ENCODE measurements at regions not wholly inside any gene's neighbourhood (a gene's known extent, or its start where the extent isn't known, plus 50 kb on each side); places are given as distances from the start of the nearest gene placed in this dataset.

DNA sequence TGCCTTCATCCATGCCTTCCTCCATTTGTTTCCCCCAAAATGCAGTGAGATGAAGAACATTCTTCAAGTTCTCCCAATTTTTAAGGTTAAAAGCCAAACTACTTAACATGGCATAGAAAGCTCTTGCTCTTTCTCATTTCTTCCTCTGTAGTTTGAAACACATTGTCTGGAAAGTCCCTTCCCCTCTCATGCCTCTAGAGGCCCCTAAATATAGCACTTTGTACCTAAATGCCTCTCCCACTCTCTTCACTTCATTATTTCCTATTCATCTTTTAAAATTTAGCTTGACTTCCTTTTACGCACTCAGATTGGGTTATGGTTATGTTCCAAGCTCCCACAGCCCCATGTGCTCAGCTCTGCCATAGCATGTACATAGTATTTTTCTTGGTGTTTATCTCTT is 389.3 kb downstream of the HDGFL1 start:
- CTCF ChIA-PET = interaction anchor here (0.7 kb wide), 1 partner anchor 817 kb away, joined by 3 read pairs; no protein-coding TSS in a partner anchor
- TF ChIP-seq, protein P1, sequence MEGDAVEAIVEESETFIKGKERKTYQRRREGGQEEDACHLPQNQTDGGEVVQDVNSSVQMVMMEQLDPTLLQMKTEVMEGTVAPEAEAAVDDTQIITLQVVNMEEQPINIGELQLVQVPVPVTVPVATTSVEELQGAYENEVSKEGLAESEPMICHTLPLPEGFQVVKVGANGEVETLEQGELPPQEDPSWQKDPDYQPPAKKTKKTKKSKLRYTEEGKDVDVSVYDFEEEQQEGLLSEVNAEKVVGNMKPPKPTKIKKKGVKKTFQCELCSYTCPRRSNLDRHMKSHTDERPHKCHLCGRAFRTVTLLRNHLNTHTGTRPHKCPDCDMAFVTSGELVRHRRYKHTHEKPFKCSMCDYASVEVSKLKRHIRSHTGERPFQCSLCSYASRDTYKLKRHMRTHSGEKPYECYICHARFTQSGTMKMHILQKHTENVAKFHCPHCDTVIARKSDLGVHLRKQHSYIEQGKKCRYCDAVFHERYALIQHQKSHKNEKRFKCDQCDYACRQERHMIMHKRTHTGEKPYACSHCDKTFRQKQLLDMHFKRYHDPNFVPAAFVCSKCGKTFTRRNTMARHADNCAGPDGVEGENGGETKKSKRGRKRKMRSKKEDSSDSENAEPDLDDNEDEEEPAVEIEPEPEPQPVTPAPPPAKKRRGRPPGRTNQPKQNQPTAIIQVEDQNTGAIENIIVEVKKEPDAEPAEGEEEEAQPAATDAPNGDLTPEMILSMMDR (conservative IDR thresholded peaks at IDR 0.05; ENCODE audit: low read depth) = no peak

DNA sequence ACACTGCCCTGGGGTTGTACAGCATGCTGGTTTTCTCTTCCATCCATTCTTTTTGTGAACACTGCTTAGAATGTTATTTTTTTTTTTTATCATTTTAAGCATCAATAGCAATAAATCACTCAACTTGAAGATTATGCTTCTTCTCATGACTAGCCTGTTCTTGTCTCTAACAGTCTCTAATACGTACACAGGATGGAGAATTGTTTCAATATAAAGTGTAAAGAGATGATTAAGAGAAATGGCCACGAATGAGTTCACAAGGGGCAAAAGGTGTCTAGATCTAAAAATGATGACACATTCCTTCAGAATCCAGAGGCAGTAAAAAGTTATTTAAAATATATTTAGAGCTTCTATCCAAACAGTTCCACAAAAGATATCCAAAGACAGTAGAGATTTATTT is 390.2 kb downstream of the HDGFL1 start:
- TF ChIP-seq, protein P1 (conservative IDR thresholded peaks at IDR 0.05; ENCODE audit: low read depth) = no peak
- no peak for DNase-seq (ENCODE audit: low spot score)
- no peak overlapping the region for H3K27ac ChIP-seq
- ChIA-PET CTCF (interaction anchor here (0.7 kb wide), 1 partner anchor 332 kb away, joined by 3 read pairs; no protein-coding TSS in a partner anchor), POLR2A (ENCODE audit: low non-redundant PET) (no interaction called here)

More for the DNA sequence above, 389.3 kb downstream of the HDGFL1 start:
- no peak overlapping the region for H3K27ac ChIP-seq
- DNase-seq (ENCODE audit: low spot score) = no peak
- POLR2A ChIA-PET (ENCODE audit: low non-redundant PET) = no interaction called here

DNA sequence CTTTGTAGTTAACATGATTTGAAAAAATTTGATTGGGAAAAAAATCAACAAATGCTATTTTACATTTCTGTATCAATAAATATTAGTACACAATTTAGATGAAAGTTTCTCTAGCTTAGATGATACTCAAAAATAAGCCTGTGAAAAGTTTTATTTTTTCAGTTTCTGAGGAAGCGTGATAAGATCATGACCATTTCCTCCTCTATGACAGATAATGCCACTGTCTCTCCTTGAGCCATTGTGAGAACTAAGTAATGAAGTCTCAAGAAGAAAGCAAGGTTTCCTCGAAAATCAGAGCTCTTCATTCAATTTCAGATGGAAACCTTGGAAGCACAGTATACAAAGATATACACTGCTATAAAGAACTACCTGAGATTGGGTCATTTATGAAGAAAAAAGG is 395.0 kb downstream of the HDGFL1 start:
- TF ChIP-seq, protein P1 (conservative IDR thresholded peaks at IDR 0.05; ENCODE audit: low read depth) = no peak
- DNase-seq (ENCODE audit: low spot score) = no peak
- POLR2A ChIA-PET (ENCODE audit: low non-redundant PET) = no interaction called here
- CTCF ChIA-PET = no interaction called here
- no peak overlapping the region for H3K27ac ChIP-seq

DNA sequence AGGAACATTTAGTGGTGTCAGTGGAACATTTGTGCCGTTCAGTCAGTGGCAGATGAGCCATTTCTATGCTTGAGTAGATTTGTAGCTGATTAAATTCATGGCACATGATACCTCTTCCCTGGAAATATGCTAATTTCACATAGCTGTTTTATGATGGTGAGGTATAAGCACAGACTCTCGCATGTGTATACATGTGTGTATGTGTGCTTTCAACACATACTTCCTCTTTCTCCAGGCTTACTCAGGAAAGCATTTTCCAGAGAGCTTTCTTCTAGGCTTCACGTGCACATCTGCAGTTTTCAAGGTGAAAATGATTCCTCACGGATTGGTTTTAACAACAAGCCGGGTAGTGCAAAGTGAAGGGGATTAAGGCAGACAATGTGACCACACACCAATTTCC is 396.5 kb downstream of the HDGFL1 start:
- ChIA-PET POLR2A (ENCODE audit: low non-redundant PET) (no interaction called here), CTCF (no interaction called here)
- no peak overlapping the region for H3K27ac ChIP-seq
- no peak for DNase-seq (ENCODE audit: low spot score)
- TF ChIP-seq, protein P1 (conservative IDR thresholded peaks at IDR 0.05; ENCODE audit: low read depth) = no peak

DNA sequence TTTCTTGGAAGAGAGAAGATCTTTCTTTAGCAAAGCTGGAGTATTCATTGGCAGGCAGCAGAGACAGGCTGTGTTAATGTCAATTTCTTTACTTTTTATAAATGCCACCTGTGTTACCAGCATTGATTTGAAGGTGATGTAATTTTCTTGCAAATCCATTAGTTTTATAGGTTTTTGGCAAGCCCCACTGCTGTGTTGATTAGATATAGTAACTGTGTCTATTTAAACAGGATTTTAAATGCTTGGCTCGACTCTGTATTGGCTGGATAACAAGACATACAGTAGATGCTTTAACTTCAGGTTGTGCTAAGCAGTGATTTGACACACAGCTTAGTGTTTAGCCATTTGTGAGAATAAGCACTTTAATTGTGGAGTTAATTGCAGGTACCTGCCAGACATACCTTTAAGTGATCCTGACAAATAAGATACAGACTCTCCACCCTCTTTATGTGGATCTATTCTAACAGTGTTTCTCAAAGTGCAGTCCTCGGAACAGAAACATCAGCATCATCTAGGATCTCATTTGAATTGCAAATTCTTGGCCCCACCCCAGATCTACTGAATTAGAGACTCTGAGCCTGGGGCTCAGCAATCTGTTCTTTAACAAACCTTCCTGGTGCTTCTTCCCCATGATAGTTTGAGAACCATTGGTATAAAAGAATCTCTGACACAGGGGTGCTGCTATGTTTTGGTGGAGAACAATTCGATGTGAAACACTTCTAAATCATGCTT is 397.5 kb downstream of the HDGFL1 start:
- no peak for DNase-seq (ENCODE audit: low spot score)
- POLR2A ChIA-PET (ENCODE audit: low non-redundant PET) = no interaction called here
- TF ChIP-seq, protein P1 (conservative IDR thresholded peaks at IDR 0.05; ENCODE audit: low read depth) = no peak
- CTCF ChIA-PET = no interaction called here
- H3K27ac ChIP-seq = no peak overlapping the region

DNA sequence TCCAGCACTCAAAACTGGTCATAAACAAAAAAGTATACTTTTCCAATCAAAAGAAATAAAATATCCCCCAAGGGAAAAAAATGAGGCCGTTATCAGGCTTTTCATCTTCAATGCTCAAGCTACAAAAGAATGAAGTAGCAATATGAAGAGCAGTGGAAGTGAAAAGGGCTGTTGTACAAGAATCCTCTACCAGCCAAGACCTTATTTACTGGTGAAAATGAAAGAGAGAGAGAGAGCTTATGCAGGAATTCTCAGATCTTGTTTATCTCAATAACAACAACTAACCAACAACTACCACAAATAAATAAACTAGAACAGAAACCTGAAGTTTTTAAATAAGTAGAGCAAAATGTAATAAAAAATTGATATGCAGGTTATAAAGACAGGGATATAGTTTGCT is 400.6 kb downstream of the HDGFL1 start:
- ChIA-PET POLR2A (ENCODE audit: low non-redundant PET) (no interaction called here), CTCF (no interaction called here)
- H3K27ac ChIP-seq = no peak overlapping the region
- no peak for DNase-seq (ENCODE audit: low spot score)
- TF ChIP-seq, protein P1 (conservative IDR thresholded peaks at IDR 0.05; ENCODE audit: low read depth) = no peak
